D721Med (cell line): ENCODE measurements at regions not wholly inside any gene's neighbourhood (a gene's known extent, or its start where the extent isn't known, plus 50 kb on each side); places are given as distances from the start of the nearest gene placed in this dataset.

Experiments
- DNase-seq: peaks from one replicate; pipeline ENCODE4 v3.0.0; 2011; ENCODE audit warnings: low spot score; ENCODE audit not compliant: insufficient read length
- FAIRE-seq: peaks from 2 replicates; lab custom pipeline; 2011; peaks lifted over from hg19 to GRCh38; lab: Jason Lieb, UNC
- CTCF ChIP-seq: IDR thresholded peaks from 2 replicates; pipeline ENCODE4 v1.5.1; 2012; ENCODE audit warnings: mild to moderate bottlenecking, control low read depth; ENCODE audit not compliant: insufficient read depth; ENCODE audit errors: missing control alignments

- DNase-seq, result no peak
- TF ChIP-seq CTCF, result no peak
- no peak for FAIRE-seq
These were observed 374.6 kb upstream of the ADARB2 start for GRCh38 chr10:2111965-2112364.

GRCh38 chr10:2108496-2108895 is 371.2 kb upstream of the ADARB2 start:
- DNase-seq (no peak), FAIRE-seq (no peak)
- TF ChIP-seq CTCF, result no peak

GRCh38 chr10:2106641-2107040 is 369.3 kb upstream of the ADARB2 start:
- no peak for FAIRE-seq
- no peak for TF ChIP-seq CTCF
- DNase-seq, result no peak

- FAIRE-seq (no peak), DNase-seq (no peak)
- TF ChIP-seq CTCF, result no peak
These were observed 362.0 kb upstream of the ADARB2 start for GRCh38 chr10:2099321-2099720.

GRCh38 chr10:2097937-2098336 is 360.6 kb upstream of the ADARB2 start:
- TF ChIP-seq CTCF, result no peak
- FAIRE-seq (no peak), DNase-seq (no peak)

- TF ChIP-seq CTCF, result no peak
- FAIRE-seq, result no peak
- no peak for DNase-seq
These were observed 356.8 kb upstream of the ADARB2 start for GRCh38 chr10:2094171-2094570.

- TF ChIP-seq CTCF, result no peak
- FAIRE-seq, result no peak
- DNase-seq, result no peak
These were observed 346.3 kb upstream of the ADARB2 start for GRCh38 chr10:2083591-2083990.
